HG02623 (cell line): ENCODE measurements at regions not wholly inside any gene's neighbourhood (a gene's known extent, or its start where the extent isn't known, plus 50 kb on each side); places are given as distances from the start of the nearest gene placed in this dataset.

Experiments
- ATAC-seq: cut with Tn5 transposase; IDR thresholded peaks from one replicate; pipeline ENCODE4 v1.9.1; 2021; ENCODE audit warnings: moderate library complexity; ENCODE audit not compliant: unreplicated experiment

DNA sequence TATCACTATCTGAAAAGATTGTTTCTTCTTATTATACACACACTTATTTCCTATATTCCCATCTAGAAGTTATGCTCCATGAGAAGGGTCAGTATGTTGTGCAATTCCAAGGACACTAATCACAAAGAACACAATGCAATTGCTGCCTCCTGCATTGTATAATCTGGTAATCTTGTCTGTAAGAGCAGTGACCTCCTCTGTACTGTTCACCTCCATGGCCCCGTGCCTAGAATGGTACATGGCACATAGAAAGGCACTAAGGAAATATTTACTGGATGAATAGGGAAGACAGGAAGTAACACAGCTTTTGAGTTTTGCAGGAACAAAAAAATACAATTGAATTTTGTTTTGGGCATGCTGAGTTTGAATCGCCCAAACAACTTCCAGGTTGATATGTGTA, 214.6 kb upstream of the SALL1 start:
- ATAC-seq = no peak

DNA sequence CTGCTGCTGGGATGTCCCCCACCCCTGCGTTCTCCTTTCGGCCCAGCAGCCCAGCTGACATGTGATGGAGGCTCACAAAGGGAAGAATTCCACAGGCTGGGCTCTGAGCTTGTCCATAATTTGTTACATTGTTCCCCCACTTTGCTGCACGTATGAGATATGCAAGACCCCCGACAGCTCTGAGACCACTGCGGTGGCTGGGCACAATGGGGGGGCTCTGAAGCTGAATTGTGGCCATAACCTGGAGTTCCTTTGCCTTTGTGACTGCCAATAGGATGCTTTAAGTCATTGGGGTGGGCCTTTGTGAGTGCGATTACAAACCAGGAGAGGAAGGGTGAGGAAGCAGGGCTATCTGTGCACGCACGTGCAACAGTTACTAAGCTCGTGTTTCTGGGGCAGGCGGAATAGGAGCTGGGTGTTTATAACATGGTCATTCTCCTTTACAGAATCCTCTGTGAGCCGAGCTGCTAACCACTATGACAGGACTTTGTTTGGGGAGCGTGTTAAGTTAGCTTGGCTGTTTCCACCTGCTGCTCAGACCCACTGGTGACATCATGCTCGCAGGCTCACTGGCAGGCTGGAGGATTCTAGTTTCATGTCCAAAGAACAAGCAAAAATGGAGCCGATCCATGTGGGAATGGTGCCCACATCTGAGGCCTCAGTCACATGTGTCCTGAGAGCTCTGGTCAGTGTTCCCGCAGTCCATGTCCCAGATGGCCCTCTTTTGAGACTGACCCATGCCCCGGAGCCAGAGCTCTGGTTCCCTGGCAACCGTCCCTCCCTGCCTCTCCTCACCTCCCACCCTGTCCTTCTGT, 208.3 kb upstream of the SALL1 start:
- no peak for ATAC-seq

DNA sequence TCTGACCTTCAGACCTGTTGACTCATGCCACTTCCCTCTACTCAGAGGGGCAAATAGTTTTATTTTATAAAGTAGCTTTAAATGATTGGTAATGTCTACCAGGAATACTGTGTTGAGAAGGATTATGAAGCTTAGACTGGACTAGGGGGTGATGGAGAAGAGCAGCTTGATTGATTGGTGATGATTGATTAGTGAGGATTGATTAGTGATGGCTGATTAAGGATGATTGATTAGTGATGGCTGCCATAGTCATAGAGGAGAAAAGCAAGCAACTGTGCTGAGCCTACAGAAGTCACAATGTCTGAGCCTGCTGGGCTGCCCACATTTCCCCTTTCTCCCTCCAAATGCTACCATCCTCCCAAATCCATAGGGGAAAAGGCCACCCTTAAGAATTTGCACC, 206.8 kb upstream of the SALL1 start:
- no peak for ATAC-seq

DNA sequence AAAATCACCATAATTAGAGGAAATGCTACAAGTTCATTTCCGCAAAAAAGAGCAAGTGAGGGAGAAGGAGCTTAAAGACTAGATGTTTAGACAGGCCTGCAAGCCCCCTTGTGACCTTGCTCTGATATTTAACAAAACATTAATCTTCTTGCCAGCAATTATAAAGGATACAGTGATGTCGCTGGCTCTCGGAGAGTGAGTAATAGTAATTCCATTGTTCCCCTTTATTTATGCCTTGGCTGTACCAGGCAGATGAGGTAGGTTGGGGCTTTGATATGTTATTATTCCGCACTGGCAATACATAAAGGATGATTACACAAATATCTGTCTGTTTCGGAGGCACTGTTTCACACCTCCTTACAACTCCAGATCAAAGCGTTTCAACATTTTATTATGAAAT, 204.8 kb upstream of the SALL1 start:
- no peak for ATAC-seq

DNA sequence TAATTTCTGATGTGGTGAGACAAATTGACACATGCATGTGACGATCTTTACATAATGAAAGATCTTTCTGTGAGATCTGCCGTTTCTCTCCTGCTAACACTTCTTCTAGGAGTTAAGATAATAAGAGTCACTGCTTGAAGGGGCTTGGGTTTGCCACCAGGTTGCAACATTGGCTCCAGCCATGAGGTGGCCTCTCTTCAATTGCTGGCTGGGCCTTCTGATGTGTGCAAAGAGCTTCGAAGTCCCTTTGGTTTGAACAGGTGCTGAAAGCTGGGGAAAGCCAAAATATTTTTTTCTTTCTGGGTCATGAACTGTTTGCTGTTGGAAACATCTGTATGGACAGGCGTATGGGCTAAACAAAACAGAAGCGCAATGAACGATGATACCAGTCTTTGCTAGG, 204.1 kb upstream of the SALL1 start:
- ATAC-seq = no peak

- no peak for ATAC-seq
Observed at GRCh38 chr16:51353055-51353454, 202.0 kb upstream of the SALL1 start.

DNA sequence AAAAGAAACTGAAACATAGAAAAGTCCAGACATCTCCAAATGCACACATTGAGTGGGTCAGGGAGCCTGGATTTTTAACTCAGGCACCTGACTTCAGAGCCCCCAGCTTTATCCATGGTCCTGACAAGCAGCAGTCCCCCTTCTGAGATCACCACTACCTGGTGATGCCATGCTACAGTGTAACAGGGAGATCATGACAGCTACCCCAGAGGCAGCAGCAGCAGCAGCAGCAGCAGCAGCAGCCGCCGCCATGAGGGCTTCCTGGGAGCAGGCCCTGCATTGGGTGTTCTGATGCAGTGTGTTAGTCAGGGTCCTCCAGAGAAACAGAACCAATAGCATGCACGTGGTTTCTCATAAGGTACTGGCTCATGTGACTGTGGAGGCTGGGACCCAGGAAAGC, 198.6 kb upstream of the SALL1 start:
- ATAC-seq = no peak

DNA sequence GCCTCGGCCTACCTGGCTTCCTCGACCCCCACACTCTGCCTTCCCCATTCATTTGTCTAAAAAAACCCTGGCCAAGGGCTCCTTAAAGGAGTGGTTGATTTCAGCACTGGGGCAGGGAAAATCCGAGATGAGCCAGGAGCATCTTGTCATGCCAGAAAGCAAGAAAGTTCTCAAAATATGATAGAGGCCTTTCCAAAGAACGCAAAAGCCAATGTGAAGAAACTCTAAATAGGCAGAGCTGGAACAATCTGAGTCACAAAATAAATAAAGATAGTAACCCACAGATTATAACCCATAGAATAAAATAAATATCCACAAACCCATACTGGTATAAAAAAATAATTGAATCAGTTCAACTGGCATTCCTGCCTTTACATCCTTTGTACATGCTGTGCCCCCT, 192.3 kb upstream of the SALL1 start:
- no peak for ATAC-seq

- no peak for ATAC-seq
Observed at GRCh38 chr16:51341204-51341603, 190.1 kb upstream of the SALL1 start.

DNA sequence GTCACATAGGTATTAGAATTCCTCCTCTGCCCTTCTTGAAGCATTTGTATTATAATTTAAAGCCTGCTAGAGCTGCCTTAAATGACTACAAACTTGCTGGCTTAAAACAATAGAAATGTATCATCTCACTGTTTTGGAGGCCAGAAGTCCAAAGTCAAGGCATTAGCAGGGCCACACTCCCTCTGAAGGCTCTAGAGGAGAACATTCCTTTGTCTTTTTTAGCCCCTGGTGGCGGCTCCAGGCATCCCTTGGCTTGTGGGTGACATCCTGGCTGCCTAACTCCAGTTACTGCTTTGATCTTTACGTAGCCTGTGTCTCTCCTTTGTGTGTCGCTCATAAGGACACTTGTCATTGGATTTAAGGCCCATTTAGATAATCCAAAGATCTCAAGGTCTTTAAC, 186.6 kb upstream of the SALL1 start:
- no peak for ATAC-seq

- no peak for ATAC-seq
Observed at GRCh38 chr16:51328733-51329132, 177.7 kb upstream of the SALL1 start.

DNA sequence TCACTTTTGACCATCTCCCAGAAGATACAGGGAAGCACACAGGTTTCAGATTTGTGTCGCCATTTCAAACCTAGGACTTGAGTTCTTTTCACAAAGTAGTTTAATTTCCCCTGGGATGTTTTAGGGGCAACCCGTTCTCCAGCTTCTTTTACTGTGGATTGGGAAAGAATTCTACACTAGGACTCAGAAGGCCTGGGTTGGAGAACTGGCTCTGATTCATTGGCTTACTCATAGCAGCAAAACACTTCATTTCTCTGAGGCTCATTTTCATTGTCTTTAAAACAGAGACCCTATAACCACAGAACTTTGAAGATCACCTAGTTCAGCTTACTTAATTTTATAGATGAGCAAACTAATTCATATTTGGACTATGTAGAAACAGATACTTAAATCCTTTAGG, 175.9 kb upstream of the SALL1 start:
- ATAC-seq = no peak

DNA sequence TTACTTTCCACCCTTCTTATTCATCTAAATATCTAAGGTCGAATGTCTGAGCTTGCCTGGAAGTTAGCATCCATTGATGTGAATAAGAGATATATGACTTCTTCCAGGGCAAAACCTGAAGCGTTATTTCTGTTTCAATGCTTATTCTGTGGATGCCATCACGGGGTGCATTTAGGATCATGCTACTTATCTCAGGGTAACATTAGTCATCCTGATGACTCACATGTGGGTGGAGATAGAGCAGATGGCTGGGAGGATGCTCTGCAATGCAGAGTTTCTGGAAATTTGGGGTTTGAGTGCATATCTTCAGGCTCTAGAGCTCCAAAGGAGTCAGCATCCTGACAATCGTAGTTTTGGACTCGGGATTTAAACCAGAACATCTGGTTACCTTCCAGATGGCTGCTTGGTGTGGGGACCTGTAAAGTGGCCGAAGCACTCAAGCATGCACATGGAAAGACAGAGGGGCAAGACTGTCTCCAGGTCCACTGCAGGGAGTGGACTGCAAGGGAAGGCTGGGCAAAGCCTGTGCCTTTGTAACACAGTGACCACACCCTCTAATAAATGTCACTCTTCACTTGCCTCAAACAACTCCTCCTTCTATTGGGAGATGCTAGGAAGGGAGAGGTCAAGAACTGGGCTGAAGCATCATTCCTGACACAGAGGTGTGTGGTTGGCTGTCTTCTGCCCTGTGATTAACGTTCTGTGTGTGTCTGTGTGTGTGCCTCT, 175.2 kb upstream of the SALL1 start:
- no peak for ATAC-seq

- ATAC-seq = no peak
Observed at GRCh38 chr16:51321251-51321650, 170.2 kb upstream of the SALL1 start.

- no peak for ATAC-seq
Observed at GRCh38 chr16:51317575-51317974, 166.5 kb upstream of the SALL1 start.

- no peak for ATAC-seq
Observed at GRCh38 chr16:51313198-51313597, 162.1 kb upstream of the SALL1 start.

DNA sequence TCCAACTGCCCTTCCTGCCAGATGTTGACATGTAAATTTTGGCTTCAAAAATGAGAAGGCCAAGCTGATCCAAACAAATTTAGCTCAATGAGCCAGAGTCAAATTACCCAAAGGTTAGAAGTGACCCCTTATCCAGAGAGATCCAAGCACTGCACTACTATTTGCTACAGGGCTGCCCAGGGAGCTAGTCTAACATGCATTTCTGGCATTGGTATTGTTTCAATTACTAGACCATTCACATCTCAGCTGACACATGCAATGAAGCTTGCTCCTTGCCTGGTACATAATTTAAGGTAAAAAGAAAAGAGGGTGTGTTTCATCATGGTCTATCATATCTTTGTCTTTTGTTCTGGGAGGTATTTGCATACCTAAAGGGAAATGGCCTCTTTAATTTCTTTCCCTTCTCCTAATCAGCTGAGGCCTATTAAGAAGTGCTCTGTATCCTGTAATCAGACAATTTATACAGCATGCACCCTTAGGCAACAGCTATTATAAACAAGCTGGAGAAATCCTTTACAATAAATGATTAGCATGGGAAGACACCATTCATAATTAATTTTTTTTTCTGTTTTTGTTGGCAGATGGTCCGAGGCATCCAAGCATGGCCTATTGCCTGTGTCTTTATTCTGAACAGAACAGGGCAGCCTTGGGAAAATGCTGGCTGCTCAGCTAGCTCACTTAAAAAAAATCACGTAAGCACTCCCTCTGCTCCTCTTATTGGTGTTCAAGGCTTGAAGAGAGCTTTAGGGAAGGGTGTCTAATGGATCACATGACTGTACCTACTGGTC, 161.5 kb upstream of the SALL1 start:
- ATAC-seq = no peak

GRCh38 chr16:51310159-51310558, 159.1 kb upstream of the SALL1 start:
- no peak for ATAC-seq

DNA sequence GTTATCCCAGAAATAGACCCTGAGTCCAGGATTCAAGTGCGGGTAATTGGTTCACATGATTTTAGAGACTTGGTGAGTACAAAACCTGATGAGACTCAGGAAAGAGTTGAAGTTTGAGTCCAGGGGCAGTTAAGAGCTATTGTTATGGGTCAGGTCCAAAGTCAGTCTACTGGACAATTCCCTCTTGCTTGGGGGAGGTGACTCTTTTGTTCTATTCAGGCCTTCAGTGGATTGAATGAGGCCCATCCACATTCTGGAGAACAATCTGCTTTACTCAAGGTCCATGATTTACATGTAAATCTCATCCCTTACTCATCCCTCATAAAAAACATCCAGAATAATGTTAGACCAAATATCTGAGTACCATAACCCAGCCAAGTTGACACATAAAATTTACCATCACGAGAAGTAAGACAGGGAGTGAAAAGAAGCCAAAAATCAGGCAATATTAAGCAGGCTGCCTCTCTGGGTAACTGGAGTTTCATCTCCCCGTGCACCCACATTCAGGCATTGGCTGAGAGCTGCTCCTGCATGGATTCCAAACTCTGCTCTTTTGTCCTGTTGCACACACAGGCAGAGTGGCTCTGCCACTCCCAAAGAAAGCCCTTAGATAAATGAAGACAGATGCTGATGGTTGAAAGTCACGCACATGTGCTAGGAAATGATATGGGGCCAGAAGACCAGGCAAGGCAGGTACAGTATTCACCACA, 156.0 kb upstream of the SALL1 start:
- ATAC-seq = no peak

DNA sequence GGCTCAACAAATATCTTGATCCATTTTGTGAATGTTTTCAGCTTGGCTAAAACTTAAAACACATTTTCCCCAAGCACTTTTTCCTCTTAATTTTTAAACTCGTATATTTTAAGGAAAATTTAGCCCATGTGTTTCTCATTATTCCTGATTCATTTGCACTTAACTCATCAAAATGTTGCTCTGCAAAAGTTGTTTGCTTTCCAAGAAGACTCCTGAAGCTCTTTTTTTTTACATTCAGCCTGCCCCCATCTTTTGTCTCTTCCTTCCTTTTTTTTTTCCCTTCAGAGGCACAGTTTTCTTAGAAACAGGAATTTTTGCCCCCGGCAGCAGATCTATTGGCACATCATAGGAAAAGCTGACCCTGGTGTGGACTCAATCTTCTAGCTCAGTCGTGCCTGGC, 155.0 kb upstream of the SALL1 start:
- no peak for ATAC-seq

- no peak for ATAC-seq
Observed at GRCh38 chr16:51305337-51305736, 154.3 kb upstream of the SALL1 start.
